ENCODE measurements at regions not wholly inside any gene's neighbourhood (a gene's known extent, or its start where the extent isn't known, plus 50 kb on each side); places are given as distances from the start of the nearest gene placed in this dataset.

DNA sequence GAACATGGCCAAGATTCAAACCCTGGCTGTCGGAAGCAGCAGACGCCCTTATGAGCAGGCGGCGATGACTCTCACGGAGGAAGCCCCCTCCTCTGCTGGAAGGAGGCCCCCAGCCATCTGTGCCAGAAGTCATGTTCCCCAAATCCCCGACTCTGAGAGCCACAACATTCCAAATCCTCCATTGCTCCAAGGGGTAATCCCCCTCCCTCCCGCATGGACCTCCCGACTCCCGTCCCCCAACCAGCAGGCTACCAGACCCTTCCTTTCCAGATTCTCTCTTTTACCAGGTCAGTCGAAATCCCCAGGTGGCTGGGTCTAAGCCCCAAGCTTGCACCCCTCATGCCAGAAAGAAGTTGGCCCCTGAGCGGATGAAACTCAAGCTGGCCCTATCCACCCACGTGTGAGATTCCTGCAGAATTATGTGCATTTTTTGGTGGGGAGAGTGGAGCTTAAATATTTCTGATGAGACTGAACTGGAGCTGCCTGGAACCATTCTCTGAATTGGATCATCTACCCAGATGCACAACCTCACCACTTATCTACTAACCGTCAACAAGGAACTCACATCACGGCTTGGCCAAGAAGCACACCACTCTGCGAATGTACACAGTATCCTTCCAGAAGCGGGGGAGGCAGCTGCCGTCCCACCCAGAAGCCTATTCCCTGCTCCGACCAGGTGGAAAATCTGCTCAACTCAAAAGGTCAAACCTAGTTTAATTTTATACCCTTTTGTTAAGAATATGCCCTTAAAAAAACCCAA, 283.5 kb downstream of the C16orf95 start:
- TF ChIP-seq GATA2 (IDR thresholded peaks at IDR 0.05; ENCODE audit: low read depth, low read length) (no peak), GATA3 (IDR thresholded peaks at IDR 0.05; ENCODE audit: low read depth, low read length) (no peak)
